Activated T-helper 1 cell treated with anti-CD3 and anti-CD28 coated beads, Interleukin-12 subunit alpha, Interleukin-12 subunit beta, Interleukin-2, Interleukin-4 antibody, amounts not matched to agents 30 ng/mL and 10 ng/mL and 1 ng/mL, durations not matched to agents 14 hours and 24 hours and 36 hours (primary cell): ENCODE measurements at regions not wholly inside any gene's neighbourhood (a gene's known extent, or its start where the extent isn't known, plus 50 kb on each side); places are given as distances from the start of the nearest gene placed in this dataset.
"Not testable (repeated sequence)": the region's sequence is repeated elsewhere in the genome, so short reads cannot be mapped to it uniquely, and the experiment has no call there.

ENCODE experiments used
- DNase-seq: peaks from one replicate; pipeline ENCODE4 v3.0.0; 2021; ENCODE audit warnings: low spot score
- H3K27ac Mint-ChIP-seq: one replicate; pipeline ENCODE4 v1.8.0; 2021; ENCODE audit warnings: mild to moderate bottlenecking, mixed read lengths
- H3K27me3 Mint-ChIP-seq: one replicate; pipeline ENCODE4 v1.8.0; 2022; ENCODE audit warnings: mild to moderate bottlenecking, moderate library complexity, mixed read lengths; ENCODE audit not compliant: insufficient read depth
- H3K36me3 Mint-ChIP-seq: one replicate; pipeline ENCODE4 v1.8.0; 2021; ENCODE audit warnings: low read depth, mixed read lengths
- H3K4me1 Mint-ChIP-seq: one replicate; pipeline ENCODE4 v1.8.0; 2021; ENCODE audit warnings: low read depth, mixed read lengths
- H3K4me3 Mint-ChIP-seq: one replicate; pipeline ENCODE4 v1.8.0; 2021; ENCODE audit warnings: mild to moderate bottlenecking, moderate library complexity, mixed read lengths
- H3K9me3 Mint-ChIP-seq: one replicate; pipeline ENCODE4 v1.8.0; 2021; ENCODE audit warnings: mixed read lengths
- intact Hi-C: fragments of 100-400 bp; cut with micrococcal nuclease; formaldehyde crosslinking; loops from one replicate; pipeline ENCODE4 v1.15.1; 2024

DNA sequence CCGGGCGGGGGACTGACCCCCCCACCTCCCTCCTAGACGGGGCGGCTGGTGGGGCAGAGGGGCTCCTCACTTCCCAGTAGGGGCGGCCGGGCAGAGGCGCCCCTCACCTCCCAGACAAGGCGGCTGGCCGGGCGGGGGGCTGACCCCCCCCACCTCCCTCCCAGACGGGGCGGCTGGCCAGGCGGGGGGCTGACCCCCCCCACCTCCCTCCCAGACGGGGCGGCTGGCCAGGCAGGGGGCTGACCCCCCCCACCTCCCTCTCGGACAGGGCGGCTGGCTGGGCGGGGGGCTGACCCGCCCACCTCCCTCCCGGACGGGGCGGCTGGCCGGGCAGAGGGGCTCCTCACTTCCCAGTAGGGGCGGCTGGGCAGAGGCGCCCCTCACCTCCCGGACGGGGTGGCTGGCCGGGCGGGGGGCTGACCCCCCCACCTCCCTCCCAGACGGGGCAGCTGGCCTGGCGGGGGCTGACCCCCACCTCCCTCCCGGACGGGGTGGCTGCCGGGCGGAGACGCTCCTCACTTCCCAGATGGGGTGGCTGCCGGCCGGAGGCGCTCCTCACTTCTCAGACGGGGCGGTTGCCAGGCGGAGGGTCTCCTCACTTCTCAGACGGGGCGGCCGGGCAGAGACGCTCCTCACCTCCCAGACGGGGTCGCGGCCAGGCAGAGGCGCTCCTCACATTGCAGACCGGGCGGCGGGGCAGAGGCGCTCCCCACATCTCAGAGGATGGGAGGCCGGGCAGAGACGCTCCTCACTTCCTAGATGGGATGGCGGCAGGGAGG is 71.4 kb upstream of the LRPPRC start:
- intact Hi-C loops, H3K9me3 Mint-ChIP-seq, H3K4me3 Mint-ChIP-seq, H3K27ac Mint-ChIP-seq, H3K4me1 Mint-ChIP-seq, DNase-seq, H3K36me3 Mint-ChIP-seq, H3K27me3 Mint-ChIP-seq: not testable (repeated sequence)

DNA sequence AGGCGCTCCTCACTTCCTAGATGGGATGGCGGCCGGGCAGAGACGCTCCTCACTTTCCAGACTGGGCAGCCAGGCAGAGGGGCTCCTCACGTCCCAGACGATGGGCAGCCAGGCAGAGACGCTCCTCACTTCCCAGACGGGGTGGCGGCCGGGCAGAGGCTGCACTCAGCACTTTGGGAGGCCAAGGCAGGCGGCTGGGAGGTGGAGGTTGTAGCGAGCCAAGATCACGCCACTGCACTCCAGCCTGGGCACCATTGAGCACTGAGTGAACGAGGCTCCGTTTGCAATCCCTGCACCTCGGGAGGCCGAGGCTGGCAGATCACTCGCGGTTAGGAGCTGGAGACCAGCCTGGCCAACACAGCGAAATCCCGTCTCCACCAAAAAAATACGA is 72.0 kb upstream of the LRPPRC start:
- H3K36me3 Mint-ChIP-seq, H3K4me1 Mint-ChIP-seq, intact Hi-C loops, H3K9me3 Mint-ChIP-seq, DNase-seq, H3K4me3 Mint-ChIP-seq, H3K27me3 Mint-ChIP-seq, H3K27ac Mint-ChIP-seq: not testable (repeated sequence)

DNA sequence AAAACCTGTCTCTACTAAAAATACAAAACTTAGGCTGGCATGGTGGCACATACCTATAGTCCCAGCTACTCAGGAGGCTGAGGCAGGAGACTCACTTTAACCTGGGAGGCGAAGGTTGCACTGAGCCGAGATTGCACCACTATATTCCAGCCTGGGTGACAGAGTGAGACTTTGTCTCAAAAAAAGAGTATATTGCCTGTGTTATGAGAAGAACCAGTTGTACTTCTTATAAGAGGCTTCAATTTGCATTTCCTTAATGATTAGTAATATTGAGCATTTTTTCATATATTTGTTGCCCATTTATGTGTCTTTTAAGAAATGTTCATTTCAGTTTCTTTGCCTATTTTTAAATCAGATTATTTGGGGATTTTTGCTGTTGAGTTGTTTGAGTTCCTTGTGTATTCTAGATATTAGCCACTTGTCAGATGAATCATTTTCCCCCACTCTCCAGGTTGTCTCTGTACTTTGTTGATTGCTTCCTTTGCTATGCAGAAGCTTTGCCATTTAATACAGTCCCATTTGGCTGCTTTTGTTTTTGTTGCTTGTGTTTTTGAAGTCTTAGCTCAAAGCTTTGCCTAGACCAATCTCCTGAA is 75.8 kb upstream of the LRPPRC start:
- no peaks in the 10 kb centered on the region for H3K4me1 Mint-ChIP-seq
- intact Hi-C loops, result no loop called here
- H3K4me3 Mint-ChIP-seq, result no peak overlapping the region
- peaks cover 5% of the 10 kb centered on the region for H3K9me3 Mint-ChIP-seq
- no peak for DNase-seq
- H3K27me3 Mint-ChIP-seq, result peaks cover 2% of the 10 kb centered on the region
- H3K36me3 Mint-ChIP-seq, result no peaks in the 10 kb centered on the region
- no peak overlapping the region for H3K27ac Mint-ChIP-seq

DNA sequence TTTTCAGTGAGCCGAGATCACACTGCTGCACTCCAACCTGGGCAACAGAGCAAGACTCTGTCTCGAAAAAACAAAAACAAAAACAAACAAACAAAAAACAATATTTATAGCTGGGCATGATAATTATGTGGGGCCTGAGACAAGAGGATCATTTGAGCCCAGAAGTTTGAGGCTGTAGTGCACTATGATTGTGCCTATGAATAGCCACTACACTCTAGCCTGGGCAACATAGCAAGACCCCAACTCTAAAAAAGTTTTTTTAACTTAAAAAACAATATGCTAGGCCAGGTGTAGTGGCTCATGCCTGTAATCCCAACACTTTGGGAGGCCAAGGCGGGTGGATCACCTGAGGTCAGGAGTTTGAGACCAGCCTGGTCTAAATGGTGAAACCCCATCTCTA is 77.9 kb upstream of the LRPPRC start:
- DNase-seq, H3K27ac Mint-ChIP-seq, H3K27me3 Mint-ChIP-seq, intact Hi-C loops, H3K9me3 Mint-ChIP-seq, H3K4me1 Mint-ChIP-seq, H3K36me3 Mint-ChIP-seq, H3K4me3 Mint-ChIP-seq: not testable (repeated sequence)

DNA sequence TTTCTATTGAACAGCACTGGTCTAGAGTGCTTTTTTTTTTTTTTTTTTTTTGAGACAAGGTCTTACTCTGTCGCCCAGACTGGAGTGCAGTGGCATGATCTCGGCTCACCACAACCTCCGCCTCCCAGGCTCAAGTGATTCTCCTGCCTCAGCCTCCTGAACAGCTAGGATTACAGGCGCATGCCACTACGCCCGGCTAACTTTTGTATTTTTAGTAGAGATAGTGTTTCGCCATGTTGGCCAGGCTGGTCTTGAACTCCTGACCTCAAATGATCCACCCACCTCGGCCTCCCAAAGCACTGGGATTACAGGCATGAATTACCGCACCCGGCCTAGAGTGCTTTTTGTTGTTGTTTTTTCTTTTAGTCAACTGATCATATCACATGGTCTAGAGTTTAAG is 79.0 kb upstream of the LRPPRC start:
- H3K4me3 Mint-ChIP-seq, H3K27ac Mint-ChIP-seq, DNase-seq, H3K36me3 Mint-ChIP-seq, H3K9me3 Mint-ChIP-seq, H3K4me1 Mint-ChIP-seq, H3K27me3 Mint-ChIP-seq, intact Hi-C loops: not testable (repeated sequence)

DNA sequence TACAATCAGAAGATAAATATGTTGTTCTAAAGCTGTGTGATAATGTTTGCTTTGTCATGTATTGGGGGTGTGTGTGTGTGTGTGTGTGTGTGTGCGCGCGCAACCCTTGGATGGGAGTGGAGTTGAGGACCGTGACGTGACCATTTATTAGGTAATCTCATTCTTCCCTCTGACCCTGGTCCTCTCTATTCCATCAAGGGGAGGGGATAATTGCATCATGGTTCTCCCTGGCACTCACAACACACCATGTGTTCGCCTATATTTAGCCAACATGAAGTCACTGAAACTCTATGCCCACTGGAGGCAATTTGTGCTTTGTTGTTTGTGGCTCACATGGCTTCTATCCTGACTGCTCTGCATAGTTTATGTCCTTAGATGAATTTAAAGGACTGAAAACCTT is 79.8 kb upstream of the LRPPRC start:
- Mint-ChIP-seq H3K27ac (no peak overlapping the region), H3K9me3 (no peaks in the 10 kb centered on the region), H3K36me3 (no peaks in the 10 kb centered on the region), H3K4me1 (no peaks in the 10 kb centered on the region), H3K4me3 (no peak overlapping the region), H3K27me3 (no peaks in the 10 kb centered on the region)
- intact Hi-C loops, result no loop called here
- no peak for DNase-seq

DNA sequence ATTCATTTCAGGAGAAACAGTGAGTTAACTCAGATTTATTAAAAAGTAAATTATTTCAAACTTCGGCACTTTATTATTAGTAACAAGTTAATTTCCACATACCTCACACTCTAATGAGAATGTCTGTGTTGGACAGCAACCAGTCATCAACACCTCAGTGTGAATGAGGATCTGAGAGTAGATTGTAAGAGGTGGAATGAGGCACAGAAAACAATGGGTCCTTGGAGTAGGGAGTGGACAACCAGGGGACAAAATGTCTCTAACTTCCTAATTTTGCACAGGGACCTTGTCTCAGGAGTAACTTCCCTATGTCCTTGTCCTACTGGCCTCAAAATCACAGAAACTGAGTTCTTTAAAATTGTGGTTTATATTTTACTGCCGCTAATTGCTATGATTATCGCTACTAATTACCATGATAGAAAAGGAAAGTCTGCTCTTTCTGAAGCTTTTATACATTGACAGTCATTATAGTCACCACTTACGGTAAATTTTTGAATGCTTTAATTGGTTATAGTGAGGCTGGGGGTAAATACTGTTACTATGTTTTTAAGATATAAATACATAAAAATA is 82.2 kb upstream of the LRPPRC start:
- Mint-ChIP-seq H3K27ac (no peak overlapping the region), H3K27me3 (no peaks in the 10 kb centered on the region), H3K4me1 (peaks cover 10% of the 10 kb centered on the region), H3K9me3 (no peaks in the 10 kb centered on the region), H3K4me3 (no peak overlapping the region), H3K36me3 (no peaks in the 10 kb centered on the region)
- DNase-seq, result no peak
- intact Hi-C loops, result no loop called here

DNA sequence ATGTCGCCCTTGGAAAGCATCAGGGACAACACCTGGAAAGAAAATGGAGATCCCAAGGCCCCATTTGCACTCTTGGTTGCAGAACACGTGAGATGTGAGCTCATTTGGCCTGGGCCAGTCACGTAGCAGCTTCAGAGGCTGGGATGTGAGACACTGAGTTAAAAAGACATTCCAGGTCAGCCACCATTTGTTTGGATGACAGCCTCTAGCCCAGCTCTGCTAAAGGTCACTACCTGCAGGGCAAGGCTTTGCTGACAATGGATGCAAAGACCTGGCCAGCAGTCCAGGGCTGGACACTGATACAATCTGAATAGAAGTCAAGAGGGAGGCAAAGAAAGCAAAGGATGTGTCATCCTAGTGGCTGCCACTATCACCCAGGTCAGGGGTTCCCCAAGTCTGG is 83.9 kb upstream of the LRPPRC start:
- H3K27ac Mint-ChIP-seq, result no peak overlapping the region
- no peaks in the 10 kb centered on the region for H3K27me3 Mint-ChIP-seq
- no peaks in the 10 kb centered on the region for H3K9me3 Mint-ChIP-seq
- no peak for DNase-seq
- H3K4me1 Mint-ChIP-seq, result peaks cover 10% of the 10 kb centered on the region
- intact Hi-C loops, result no loop called here
- H3K4me3 Mint-ChIP-seq, result no peak overlapping the region
- H3K36me3 Mint-ChIP-seq, result no peaks in the 10 kb centered on the region

DNA sequence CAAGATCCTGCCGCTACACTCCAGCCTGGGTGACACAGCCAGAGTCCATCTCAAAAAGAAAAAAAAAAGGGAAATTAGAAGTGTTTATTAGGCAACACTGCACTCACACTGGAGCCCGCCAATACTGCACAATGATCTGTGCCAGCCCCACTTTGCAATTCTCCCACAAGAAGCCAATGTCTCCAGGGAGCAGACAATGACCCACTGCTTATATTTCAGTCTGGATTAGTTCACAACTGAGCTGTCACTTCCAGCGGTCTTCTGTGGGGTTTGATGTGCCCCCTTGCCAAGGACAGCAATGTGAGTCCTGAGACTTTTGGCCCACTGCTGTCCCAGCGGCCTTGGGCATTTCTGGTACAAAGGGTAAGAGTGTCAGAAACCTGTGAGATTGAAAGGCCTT is 85.6 kb upstream of the PPM1B start:
- H3K4me3 Mint-ChIP-seq, result no peak overlapping the region
- peaks cover 18% of the 10 kb centered on the region for H3K4me1 Mint-ChIP-seq
- no peak for DNase-seq
- H3K36me3 Mint-ChIP-seq, result no peaks in the 10 kb centered on the region
- H3K9me3 Mint-ChIP-seq, result no peaks in the 10 kb centered on the region
- intact Hi-C loops, result no loop called here
- no peaks in the 10 kb centered on the region for H3K27me3 Mint-ChIP-seq
- H3K27ac Mint-ChIP-seq, result no peak overlapping the region

DNA sequence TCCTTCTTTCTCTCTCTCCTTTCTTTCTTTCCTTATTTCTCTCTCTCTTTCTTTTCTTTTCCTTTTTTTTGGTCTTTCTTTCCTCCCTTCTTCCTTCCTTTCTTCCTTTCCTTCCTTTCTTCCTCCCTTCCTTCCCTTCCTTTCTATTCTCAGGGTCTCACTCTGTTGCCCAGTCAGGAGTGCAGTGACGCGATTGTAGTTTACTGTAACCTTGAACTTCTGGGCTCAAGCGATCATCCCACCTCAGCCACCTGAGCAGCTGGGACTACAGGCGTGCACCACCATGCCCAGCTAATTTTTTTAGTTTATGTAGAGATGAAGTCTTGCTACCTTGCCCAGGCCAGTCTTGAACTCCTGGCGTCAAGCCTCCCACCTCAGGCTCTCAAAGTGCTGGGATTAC is 83.8 kb upstream of the PPM1B start:
- DNase-seq, result no peak
- no peaks in the 10 kb centered on the region for H3K36me3 Mint-ChIP-seq
- no peaks in the 10 kb centered on the region for H3K9me3 Mint-ChIP-seq
- no peak overlapping the region for H3K4me3 Mint-ChIP-seq
- intact Hi-C loops, result no loop called here
- H3K27ac Mint-ChIP-seq, result no peak overlapping the region
- H3K27me3 Mint-ChIP-seq, result no peaks in the 10 kb centered on the region
- H3K4me1 Mint-ChIP-seq, result peaks cover 18% of the 10 kb centered on the region

DNA sequence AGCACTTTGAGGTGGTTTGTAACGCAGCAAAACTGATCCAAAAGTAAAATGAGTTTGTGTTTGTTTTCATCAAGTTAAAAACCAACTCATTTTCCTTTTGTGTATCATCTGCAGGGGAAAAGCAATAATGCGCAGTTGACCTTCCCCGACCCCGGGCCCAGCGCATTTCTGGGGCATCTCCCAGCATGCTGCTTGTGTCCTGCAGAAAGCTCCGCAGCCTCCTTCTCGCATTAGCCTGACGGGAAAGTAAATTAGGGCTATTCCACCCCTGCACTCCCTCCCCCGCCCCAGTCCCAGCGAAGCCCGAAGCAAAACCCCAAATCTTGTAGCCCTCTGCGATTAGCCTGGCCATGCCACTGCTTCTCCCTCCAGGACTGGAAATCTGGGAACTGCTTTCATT is 82.0 kb upstream of the PPM1B start:
- Mint-ChIP-seq H3K4me1 (peaks cover 27% of the 10 kb centered on the region), H3K27ac (no peak overlapping the region)
- intact Hi-C loops, result loop anchor here (1.0 to 2.0 kb wide), 10 partner anchors 34 to 870 kb away; partner anchors contain the start of genes CAMKMT, PPM1B and PREPL

DNA sequence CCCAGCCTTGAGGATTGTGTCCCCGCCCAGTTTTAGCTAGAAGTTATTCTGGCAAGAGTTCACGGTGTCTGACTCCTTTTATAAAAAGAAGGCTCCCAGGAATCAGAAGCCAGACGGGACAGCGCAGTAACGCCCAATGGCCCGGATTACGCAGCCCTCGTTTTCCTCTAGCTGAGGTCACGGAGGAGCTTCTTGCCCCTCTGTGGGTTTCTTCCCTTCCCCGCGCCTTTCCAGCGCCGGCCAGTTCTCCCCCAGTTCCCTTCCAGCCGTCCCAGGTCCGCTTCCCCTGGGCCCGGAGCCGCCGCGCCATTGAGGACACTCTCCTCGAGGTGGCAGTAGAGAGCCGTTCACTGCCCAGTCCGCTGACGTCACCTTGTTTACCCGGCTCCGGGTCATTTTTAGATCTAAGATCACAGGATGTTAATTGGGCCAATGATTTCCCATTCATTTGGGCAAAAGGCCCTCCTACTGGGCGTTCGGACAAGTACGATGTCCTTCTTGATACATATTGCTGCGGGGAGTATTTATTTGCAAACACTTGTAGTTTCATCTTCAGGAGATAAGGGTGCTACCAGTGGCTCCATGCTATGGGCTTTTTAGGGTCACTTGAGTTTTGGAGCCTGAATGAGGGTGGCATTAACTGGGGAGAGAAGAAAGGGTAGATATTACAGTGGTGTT is 81.5 kb upstream of the PPM1B start:
- intact Hi-C loops, result loop anchor here (1.0 to 2.0 kb wide), 10 partner anchors 33 to 869 kb away; partner anchors contain the start of genes CAMKMT, PPM1B and PREPL
- H3K27me3 Mint-ChIP-seq, result no peaks in the 10 kb centered on the region
- DNase-seq, result peak; percentile 77
- no peaks in the 10 kb centered on the region for H3K9me3 Mint-ChIP-seq
- H3K4me3 Mint-ChIP-seq, result peak overlapping the region; percentile 76
- H3K36me3 Mint-ChIP-seq, result no peaks in the 10 kb centered on the region
- H3K27ac Mint-ChIP-seq, result peak overlapping the region; percentile 81
- H3K4me1 Mint-ChIP-seq, result peaks cover 23% of the 10 kb centered on the region

More for the DNA sequence above, 82.0 kb upstream of the PPM1B start:
- no peak for DNase-seq
- no peaks in the 10 kb centered on the region for H3K27me3 Mint-ChIP-seq
- H3K36me3 Mint-ChIP-seq, result no peaks in the 10 kb centered on the region
- no peak overlapping the region for H3K4me3 Mint-ChIP-seq
- H3K9me3 Mint-ChIP-seq, result no peaks in the 10 kb centered on the region

DNA sequence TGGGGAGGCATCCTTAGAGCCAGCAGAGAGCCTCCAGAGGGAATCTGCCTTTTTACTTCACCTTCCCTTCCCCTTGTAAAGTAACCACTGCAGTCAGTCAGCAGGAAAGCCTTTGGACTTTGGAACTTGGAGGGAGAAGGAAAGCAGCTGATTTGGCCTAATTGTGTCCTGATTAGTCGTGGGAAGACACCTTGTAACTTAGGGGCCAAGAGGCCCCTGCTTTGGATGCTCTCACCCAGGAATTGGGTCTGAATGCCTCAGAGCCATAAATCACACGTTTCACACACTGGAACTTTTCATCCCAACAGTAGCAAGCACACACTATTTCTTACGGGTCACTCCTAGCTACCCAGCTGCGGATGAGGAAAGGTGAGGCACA is 81.0 kb upstream of the PPM1B start:
- Mint-ChIP-seq H3K4me3 (peak overlapping the region; percentile 76), H3K27ac (peak overlapping the region; percentile 81), H3K4me1 (peaks cover 23% of the 10 kb centered on the region), H3K9me3 (no peaks in the 10 kb centered on the region), H3K36me3 (no peaks in the 10 kb centered on the region), H3K27me3 (no peaks in the 10 kb centered on the region)
- intact Hi-C loops, result loop anchor here (1.0 to 2.0 kb wide), 10 partner anchors 33 to 869 kb away; partner anchors contain the start of genes CAMKMT, PPM1B and PREPL
- DNase-seq, result no peak
